K562 (cell line): ENCODE measurements at regions not wholly inside any gene's neighbourhood (a gene's known extent, or its start where the extent isn't known, plus 50 kb on each side); places are given as distances from the start of the nearest gene placed in this dataset.

Source experiments
- ELF4 ChIP-seq: fragments of 450-650 bp; formaldehyde crosslinking; IDR thresholded peaks from 2 replicates; pipeline ENCODE4 v1.4.0; 2022; ENCODE audit warnings: missing genetic modification characterization
- ETS1 ChIP-seq: conservative IDR thresholded peaks from 2 replicates; pipeline ENCODE4 v1.6.1; 2011; ENCODE audit warnings: low read depth, mild to moderate bottlenecking, low read length; ENCODE audit not compliant: control insufficient read depth
- MYC ChIP-seq, 2 experiments: fragments of 250-450 bp in 1 of 2; sonication (Bioruptor Pico) in 1 of 2; IDR thresholded peaks; 2 replicates each; pipeline versions ENCODE4 v1.5.1 to v1.6.1; 2012 to 2021; ENCODE audit warnings: low read depth in 2 of 2, borderline replicate concordance in 1 of 2, improper control_type of control experiment in 1 of 2, low read length in 1 of 2, mild to moderate bottlenecking in 1 of 2, moderate library complexity in 1 of 2
- POLR2A ChIP-seq: fragments of 450-650 bp; conservative IDR thresholded peaks from 2 replicates; pipeline ENCODE4 v1.6.1; 2016
- XRCC4 ChIP-seq: IDR thresholded peaks from one replicate; pipeline ENCODE4 v1.6.1; 2011; ENCODE audit not compliant: insufficient read depth, insufficient read length; ENCODE audit errors: extremely low read depth
- ZNF347 ChIP-seq: fragments of 450-650 bp; formaldehyde crosslinking; IDR thresholded peaks from 2 replicates; pipeline ENCODE4 v1.4.0; 2020; ENCODE audit warnings: low read depth, mild to moderate bottlenecking, moderate library complexity
- ZSCAN32 ChIP-seq: fragments of 450-650 bp; formaldehyde crosslinking; IDR thresholded peaks from 2 replicates; pipeline ENCODE4 v1.4.0; 2020; ENCODE audit warnings: mild to moderate bottlenecking, moderate library complexity

DNA sequence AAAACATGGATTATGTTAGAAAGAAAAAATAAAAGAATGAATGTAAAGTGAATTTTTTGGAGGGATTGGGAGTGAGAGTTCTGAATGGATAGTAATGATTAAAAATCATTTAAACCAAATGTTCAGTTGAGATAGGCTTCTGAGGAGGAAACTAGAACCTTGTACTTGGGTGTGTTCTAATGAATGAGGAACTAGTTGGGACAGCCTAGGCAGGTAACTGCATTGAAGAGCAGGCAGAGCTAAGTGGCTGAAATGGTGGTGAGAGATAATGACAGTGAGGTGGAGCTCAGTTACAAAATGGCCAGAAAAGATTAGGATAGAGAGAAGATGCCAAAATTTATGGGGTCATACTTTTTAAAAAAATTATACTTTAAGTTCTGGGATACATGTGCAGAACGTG, 132.9 kb downstream of the ATP23 start:
- no peak for TF ChIP-seq ELF4 (CRISPR knock-in tag)
- no peak for TF ChIP-seq ETS1
- no peak for TF ChIP-seq POLR2A
- TF ChIP-seq ZSCAN32 (CRISPR knock-in tag), result no peak
- no peak for TF ChIP-seq MYC (IDR thresholded peaks at IDR 0.05; ENCODE audit: low read depth, low read length)
- no peak for TF ChIP-seq MYC (CRISPR knock-in tag; IDR thresholded peaks at IDR 0.05; ENCODE audit: borderline replicate concordance, low read depth)
- TF ChIP-seq ZNF347, result no peak
- TF ChIP-seq XRCC4, result no peak
